Cortex of kidney (tissue), 1 donor: ENCODE measurements at regions not wholly inside any gene's neighbourhood (a gene's known extent, or its start where the extent isn't known, plus 50 kb on each side); places are given as distances from the start of the nearest gene placed in this dataset.
"Not testable (repeated sequence)": the region's sequence is repeated elsewhere in the genome, so short reads cannot be mapped to it uniquely, and the experiment has no call there.

Experiments used
- DNase-seq: peaks from one replicate; lab custom pipeline; 2025; lab: John Stamatoyannopoulos, UW

GRCh38 chr2:40579247-40579646 is 127.4 kb upstream of the SLC8A1 start:
- no peak for DNase-seq

GRCh38 chr2:40584432-40584831 is 132.5 kb upstream of the SLC8A1 start:
- DNase-seq: no peak

GRCh38 chr2:40591774-40592173 is 139.9 kb upstream of the SLC8A1 start:
- DNase-seq: no peak

GRCh38 chr2:40592218-40592617 is 140.3 kb upstream of the SLC8A1 start:
- no peak for DNase-seq

GRCh38 chr2:40606862-40607261 is 155.0 kb upstream of the SLC8A1 start:
- DNase-seq: no peak

- DNase-seq: no peak
These were observed 159.3 kb upstream of the SLC8A1 start for GRCh38 chr2:40611196-40611595.

- no peak for DNase-seq
These were observed 174.0 kb upstream of the SLC8A1 start for GRCh38 chr2:40625849-40626248.

- DNase-seq: no peak
These were observed 176.7 kb upstream of the SLC8A1 start for GRCh38 chr2:40628556-40628955.

GRCh38 chr2:40629768-40630434 is 178.0 kb upstream of the SLC8A1 start:
- no peak for DNase-seq

- DNase-seq: no peak
These were observed 187.4 kb upstream of the SLC8A1 start for GRCh38 chr2:40639320-40639719.

GRCh38 chr2:40642237-40642636 is 190.3 kb upstream of the SLC8A1 start:
- no peak for DNase-seq

- DNase-seq: no peak
These were observed 190.8 kb upstream of the SLC8A1 start for GRCh38 chr2:40642726-40643125.

GRCh38 chr2:40646642-40647041 is 194.8 kb upstream of the SLC8A1 start:
- no peak for DNase-seq

- no peak for DNase-seq
These were observed 200.3 kb upstream of the SLC8A1 start for GRCh38 chr2:40652155-40652554.

GRCh38 chr2:40653829-40654228 is 201.9 kb upstream of the SLC8A1 start:
- DNase-seq: no peak

- no peak for DNase-seq
These were observed 202.5 kb upstream of the SLC8A1 start for GRCh38 chr2:40654346-40654745.

- DNase-seq: no peak
These were observed 207.1 kb upstream of the SLC8A1 start for GRCh38 chr2:40658941-40659340.

GRCh38 chr2:40665493-40666232 is 213.8 kb upstream of the SLC8A1 start:
- no peak for DNase-seq

GRCh38 chr2:40666398-40666797 is 214.5 kb upstream of the SLC8A1 start:
- DNase-seq: no peak

GRCh38 chr2:40668425-40668824 is 216.5 kb upstream of the SLC8A1 start:
- DNase-seq: no peak

- DNase-seq: not testable (repeated sequence)
These were observed 224.4 kb upstream of the SLC8A1 start for GRCh38 chr2:40676134-40676790.

- DNase-seq: no peak
These were observed 228.7 kb upstream of the SLC8A1 start for GRCh38 chr2:40680547-40680946.

GRCh38 chr2:40690036-40690435 is 238.1 kb upstream of the SLC8A1 start:
- no peak for DNase-seq
